Upper lobe of left lung (tissue), 4 donors: ENCODE measurements at regions not wholly inside any gene's neighbourhood (a gene's known extent, or its start where the extent isn't known, plus 50 kb on each side); places are given as distances from the start of the nearest gene placed in this dataset.

Experiments used
- CTCF ChIP-seq, 6 experiments: fragments of 450-650 bp in 4 of 6; fragments of 200-600 bp in 2 of 6; sonication (generic) in 2 of 6; IDR thresholded peaks; one replicate each; pipeline ENCODE4 v1.5.1; 2016 to 2019; ENCODE audit warnings: antibody characterized with exemption in 6 of 6
- EP300 ChIP-seq, 4 donors: sonication (generic); formaldehyde crosslinking; IDR thresholded peaks; one replicate each; pipeline ENCODE4 v1.5.1; 2017; ENCODE audit warnings: antibody characterized with exemption in 4 of 4, control low read depth in 2 of 4

DNA sequence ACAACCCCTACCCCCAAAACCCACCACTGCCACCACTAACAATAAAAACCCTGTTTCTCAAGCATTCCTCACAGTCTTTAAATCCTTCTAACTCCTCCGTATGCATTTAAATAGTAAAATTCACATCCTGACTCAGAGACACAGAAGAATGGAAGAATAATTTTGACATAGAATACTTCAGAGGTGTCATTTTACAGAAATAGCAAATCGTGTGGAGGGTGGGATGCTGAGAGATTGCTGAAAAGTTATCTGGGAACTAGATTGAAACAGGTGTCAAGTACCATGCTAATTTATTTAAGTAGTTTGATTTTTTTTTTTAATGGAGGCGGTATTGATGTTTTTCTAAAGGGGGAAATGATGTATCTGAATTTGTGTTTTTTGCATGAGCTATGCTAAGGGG is 575.2 kb upstream of the TPK1 start:
- no peak for TF ChIP-seq EP300 (IDR thresholded peaks at IDR 0.05)
- no peak for TF ChIP-seq CTCF (IDR thresholded peaks at IDR 0.05)
